ENCODE measurements at regions not wholly inside any gene's neighbourhood (a gene's known extent, or its start where the extent isn't known, plus 50 kb on each side); places are given as distances from the start of the nearest gene placed in this dataset.

DNA sequence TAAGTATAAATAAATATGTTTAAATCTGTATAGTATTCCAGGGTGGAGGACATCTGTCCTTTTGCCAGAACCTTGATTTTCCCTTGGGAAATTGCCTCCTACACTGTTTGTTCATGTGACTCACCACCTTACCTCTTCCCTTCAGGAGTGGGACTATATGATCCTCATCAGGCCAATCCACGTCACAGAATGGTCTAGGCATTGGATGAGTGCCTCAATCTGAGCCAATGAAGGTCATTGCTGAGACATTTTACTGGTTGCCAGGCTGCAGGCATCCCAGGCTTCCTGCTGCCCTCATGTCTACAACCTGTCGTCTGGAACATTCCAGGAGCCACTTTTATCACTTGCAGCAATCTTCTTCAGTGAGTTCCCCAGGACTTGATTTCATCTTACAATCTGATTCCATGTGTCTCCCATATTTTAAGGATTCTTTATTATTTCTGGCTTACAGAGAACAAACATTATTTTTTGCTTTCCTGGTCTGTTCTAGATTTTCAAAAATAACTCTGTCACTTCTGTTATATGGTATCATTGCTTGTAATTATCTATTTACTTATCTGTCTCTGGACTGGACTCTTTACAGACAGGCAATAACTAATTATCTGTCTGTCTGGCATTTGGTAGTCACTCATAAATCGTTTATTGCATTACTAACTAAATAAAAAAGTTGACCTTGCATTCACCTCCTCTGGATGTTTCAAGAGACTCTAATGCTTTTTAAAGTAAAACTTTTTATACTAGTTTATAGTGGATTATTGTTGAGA lies 107.3 kb upstream of the APC start:
- H3K4me3 ChIP-seq (ENCODE audit: low read depth, low read length): no peak overlapping the region
- TF ChIP-seq, protein P1, sequence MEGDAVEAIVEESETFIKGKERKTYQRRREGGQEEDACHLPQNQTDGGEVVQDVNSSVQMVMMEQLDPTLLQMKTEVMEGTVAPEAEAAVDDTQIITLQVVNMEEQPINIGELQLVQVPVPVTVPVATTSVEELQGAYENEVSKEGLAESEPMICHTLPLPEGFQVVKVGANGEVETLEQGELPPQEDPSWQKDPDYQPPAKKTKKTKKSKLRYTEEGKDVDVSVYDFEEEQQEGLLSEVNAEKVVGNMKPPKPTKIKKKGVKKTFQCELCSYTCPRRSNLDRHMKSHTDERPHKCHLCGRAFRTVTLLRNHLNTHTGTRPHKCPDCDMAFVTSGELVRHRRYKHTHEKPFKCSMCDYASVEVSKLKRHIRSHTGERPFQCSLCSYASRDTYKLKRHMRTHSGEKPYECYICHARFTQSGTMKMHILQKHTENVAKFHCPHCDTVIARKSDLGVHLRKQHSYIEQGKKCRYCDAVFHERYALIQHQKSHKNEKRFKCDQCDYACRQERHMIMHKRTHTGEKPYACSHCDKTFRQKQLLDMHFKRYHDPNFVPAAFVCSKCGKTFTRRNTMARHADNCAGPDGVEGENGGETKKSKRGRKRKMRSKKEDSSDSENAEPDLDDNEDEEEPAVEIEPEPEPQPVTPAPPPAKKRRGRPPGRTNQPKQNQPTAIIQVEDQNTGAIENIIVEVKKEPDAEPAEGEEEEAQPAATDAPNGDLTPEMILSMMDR (IDR thresholded peaks at IDR 0.05; ENCODE audit: low read depth, low read length): no peak

DNA sequence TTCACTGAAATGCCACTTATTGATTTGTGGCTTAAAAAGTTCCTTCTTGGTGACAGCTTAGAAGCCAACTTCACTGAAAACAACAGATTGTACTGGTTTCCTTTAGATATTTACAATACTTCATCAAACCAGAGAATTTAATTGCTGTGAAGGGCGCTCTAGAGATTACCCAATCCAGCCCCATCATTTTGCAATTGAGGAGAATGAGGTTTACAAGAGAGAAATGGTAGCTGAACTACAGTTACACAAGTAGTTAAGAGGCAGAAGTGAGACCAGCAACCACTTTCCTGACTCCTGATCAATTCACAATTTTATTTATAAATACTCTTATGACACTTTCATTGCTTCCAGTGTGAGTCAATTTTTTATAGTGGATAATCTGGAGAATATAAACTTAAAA lies 103.5 kb upstream of the APC start:
- TF ChIP-seq, protein P1 (IDR thresholded peaks at IDR 0.05; ENCODE audit: low read depth, low read length): no peak
- H3K4me3 ChIP-seq (ENCODE audit: low read depth, low read length): no peak overlapping the region

DNA sequence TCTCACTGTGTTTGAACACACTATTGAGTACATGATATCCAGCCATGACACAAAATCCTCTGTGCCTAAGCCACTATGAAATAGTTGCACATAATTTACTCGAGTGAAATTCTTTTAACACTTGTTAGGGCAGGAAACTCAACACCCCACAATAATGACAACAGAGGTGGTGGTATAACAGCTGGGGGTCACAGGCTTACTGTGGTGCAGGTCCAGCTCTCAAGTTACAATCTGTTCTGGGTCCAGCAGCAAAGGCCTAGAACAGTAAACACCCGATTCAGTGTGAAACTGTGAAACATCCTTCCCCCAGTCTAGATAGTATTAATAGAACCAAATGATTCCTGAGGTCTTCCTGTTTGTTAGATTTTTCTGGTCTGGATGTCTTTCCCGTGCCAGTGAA lies 102.9 kb upstream of the APC start:
- TF ChIP-seq, protein P1 (IDR thresholded peaks at IDR 0.05; ENCODE audit: low read depth, low read length): no peak
- H3K4me3 ChIP-seq (ENCODE audit: low read depth, low read length): no peak overlapping the region

GRCh38 chr5:112635276-112635675 lies 102.4 kb upstream of the APC start:
- TF ChIP-seq, protein P1 (IDR thresholded peaks at IDR 0.05; ENCODE audit: low read depth, low read length): no peak
- no peak overlapping the region for H3K4me3 ChIP-seq (ENCODE audit: low read depth, low read length)

DNA sequence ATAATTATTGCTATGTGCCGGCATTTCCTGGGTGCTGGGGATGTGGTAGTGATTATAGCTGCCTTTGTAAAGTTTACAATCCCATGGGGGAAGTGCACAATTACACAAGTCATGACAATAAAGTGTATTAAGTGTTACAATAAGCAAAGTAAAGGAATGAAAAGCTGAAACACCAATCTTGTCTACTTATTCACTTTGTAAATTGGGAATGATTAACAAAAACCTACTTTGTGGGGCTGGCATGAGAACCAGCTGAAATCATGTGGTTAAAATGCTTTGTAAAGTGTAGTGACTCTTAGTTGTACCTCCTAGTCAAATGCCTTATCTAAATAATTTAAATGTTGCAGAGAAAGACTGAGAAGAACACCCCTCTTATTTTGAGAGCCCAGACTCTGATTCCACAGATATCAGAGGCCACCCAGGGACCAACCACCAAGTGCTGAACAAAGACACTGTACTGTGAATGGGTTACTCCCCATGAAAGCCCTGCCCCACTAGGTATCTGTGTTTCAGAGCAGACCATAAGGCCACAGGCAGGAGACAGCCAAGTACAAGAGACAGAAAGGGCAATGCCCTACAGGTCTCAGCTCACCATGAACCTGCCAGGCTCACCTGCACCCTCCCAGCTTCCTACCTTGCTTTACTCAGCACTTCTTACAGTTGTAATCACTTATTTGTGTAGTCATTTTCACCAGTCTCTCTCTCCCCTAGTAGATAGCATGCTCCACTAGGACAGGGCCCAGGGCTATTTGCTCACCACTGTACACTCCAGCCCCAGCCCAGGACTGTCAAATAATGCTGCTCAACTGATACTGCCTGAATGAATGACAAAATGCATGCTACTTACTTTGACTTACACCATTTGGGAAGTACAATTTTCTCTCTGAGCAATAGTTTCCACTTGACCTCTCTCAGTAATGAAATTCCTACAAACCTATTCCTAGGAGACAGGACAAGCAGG lies 101.6 kb upstream of the APC start:
- TF ChIP-seq, protein P1 (IDR thresholded peaks at IDR 0.05; ENCODE audit: low read depth, low read length): no peak
- H3K4me3 ChIP-seq (ENCODE audit: low read depth, low read length): no peak overlapping the region

GRCh38 chr5:112636751-112637150 lies 100.9 kb upstream of the APC start:
- no peak overlapping the region for H3K4me3 ChIP-seq (ENCODE audit: low read depth, low read length)
- TF ChIP-seq, protein P1 (IDR thresholded peaks at IDR 0.05; ENCODE audit: low read depth, low read length): no peak

- TF ChIP-seq, protein P1 (IDR thresholded peaks at IDR 0.05; ENCODE audit: low read depth, low read length): no peak
Measured at GRCh38 chr5:112637343-112637742, 100.3 kb upstream of the APC start.

More at GRCh38 chr5:112637343-112637742, 100.3 kb upstream of the APC start:
- H3K4me3 ChIP-seq (ENCODE audit: low read depth, low read length): no peak overlapping the region

Measured in WI38 (cell line).